HUES64 (cell line): ENCODE measurements at regions not wholly inside any gene's neighbourhood (a gene's known extent, or its start where the extent isn't known, plus 50 kb on each side); places are given as distances from the start of the nearest gene placed in this dataset.

Experiments used
- H3K27ac ChIP-seq: 2 replicates; pipeline ENCODE4 v1.7.0; 2013; ENCODE audit warnings: low read depth, low read length, inconsistent platforms
- H3K27me3 ChIP-seq: 2 replicates; pipeline ENCODE4 v1.6.1; 2013; ENCODE audit warnings: mild to moderate bottlenecking, low read length; ENCODE audit not compliant: insufficient read depth
- H3K36me3 ChIP-seq: 2 replicates; pipeline ENCODE4 v1.6.1; 2013; ENCODE audit warnings: mild to moderate bottlenecking, low read length; ENCODE audit not compliant: insufficient read depth
- H3K4me1 ChIP-seq: 2 replicates; pipeline ENCODE4 v1.6.1; 2013; ENCODE audit warnings: mild to moderate bottlenecking, low read length, moderate library complexity; ENCODE audit not compliant: insufficient read depth
- H3K4me3 ChIP-seq: 2 replicates; pipeline ENCODE4 v1.5.1; 2013; ENCODE audit warnings: mild to moderate bottlenecking, low read length, moderate library complexity
- H3K9ac ChIP-seq: 2 replicates; pipeline ENCODE4 v1.6.1; 2013; ENCODE audit warnings: mild to moderate bottlenecking, low read depth, low read length
- H3K9me3 ChIP-seq: 2 replicates; pipeline ENCODE4 v1.6.1; 2013; ENCODE audit warnings: low read depth, low read length; ENCODE audit not compliant: insufficient read depth
- WGBS: fragments of 150-250, 120-280 bp; methylation state at CpG from one replicate; pipeline ENCODE4 v1.1.7; 2013; ENCODE audit warnings: missing lambda C conversion rate; 5-methylcytosine and 5-hydroxymethylcytosine counted together

DNA sequence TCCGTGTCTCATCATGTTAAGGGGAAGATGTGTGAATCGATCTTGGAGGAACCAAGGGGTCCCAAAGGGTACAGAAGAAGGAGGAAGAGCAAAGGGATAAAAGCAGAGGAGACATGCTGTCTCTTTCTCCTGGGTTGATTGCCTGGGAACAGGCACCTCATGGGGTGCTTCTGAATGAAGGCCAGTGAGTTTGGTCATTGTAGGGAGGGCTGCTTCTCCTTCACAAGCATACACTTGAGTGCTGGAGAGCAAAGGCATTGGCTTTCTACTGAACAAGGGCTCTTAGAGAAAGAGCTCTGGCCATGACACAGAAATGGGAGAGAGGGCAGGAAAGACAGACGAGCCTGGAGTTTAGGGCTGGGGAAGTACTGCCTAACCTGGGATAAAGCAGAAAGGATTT is 146.7 kb upstream of the NPY start:
- no peaks in the 10 kb centered on the region for H3K36me3 ChIP-seq
- no peaks in the 10 kb centered on the region for H3K9me3 ChIP-seq
- H3K4me1 ChIP-seq = no peaks in the 10 kb centered on the region
- H3K9ac ChIP-seq = no peak overlapping the region
- no peak overlapping the region for H3K4me3 ChIP-seq
- WGBS = 92% methylated on average over 3 of the region's 3 CpGs
- no peaks in the 10 kb centered on the region for H3K27me3 ChIP-seq
- H3K27ac ChIP-seq = no peak overlapping the region

DNA sequence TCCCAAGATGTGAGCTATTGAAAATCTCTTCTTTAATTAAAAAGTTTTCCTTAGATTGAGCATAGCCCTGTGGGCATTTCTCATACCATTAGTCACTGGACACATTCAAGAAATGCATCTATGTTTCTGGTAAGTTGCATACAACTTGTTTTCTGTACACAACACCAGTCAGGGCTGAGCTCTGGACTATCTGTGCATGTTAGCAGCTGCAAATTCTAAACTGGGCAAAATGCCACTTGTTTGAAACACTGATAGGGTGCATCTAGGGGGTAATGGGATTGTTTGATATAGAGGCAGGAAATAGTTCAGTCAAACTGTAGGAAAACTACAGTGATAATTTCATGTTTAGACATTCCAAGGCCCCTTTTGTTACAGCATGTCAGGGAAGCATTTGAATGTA is 145.6 kb upstream of the NPY start:
- H3K27me3 ChIP-seq = no peaks in the 10 kb centered on the region
- no peaks in the 10 kb centered on the region for H3K9me3 ChIP-seq
- H3K27ac ChIP-seq = no peak overlapping the region
- no peaks in the 10 kb centered on the region for H3K36me3 ChIP-seq
- no peaks in the 10 kb centered on the region for H3K4me1 ChIP-seq
- no peak overlapping the region for H3K4me3 ChIP-seq
- H3K9ac ChIP-seq = no peak overlapping the region

GRCh38 chr7:24140001-24140400 is 144.0 kb upstream of the NPY start:
- Histone ChIP-seq H3K27me3 (no peaks in the 10 kb centered on the region), H3K27ac (no peak overlapping the region), H3K9me3 (no peaks in the 10 kb centered on the region), H3K4me3 (no peak overlapping the region), H3K36me3 (no peaks in the 10 kb centered on the region), H3K9ac (no peak overlapping the region), H3K4me1 (no peaks in the 10 kb centered on the region)
- WGBS = 89% methylated on average over 4 of the region's 4 CpGs

- Histone ChIP-seq H3K4me3 (no peak overlapping the region), H3K27me3 (no peaks in the 10 kb centered on the region), H3K27ac (no peak overlapping the region), H3K9me3 (no peaks in the 10 kb centered on the region), H3K9ac (no peak overlapping the region), H3K4me1 (no peaks in the 10 kb centered on the region), H3K36me3 (no peaks in the 10 kb centered on the region)
- 90% methylated on average over 15 of the region's 15 CpGs for WGBS
Observed at GRCh38 chr7:24141874-24142509, 142.0 kb upstream of the NPY start.

GRCh38 chr7:24143547-24143946 is 140.4 kb upstream of the NPY start:
- no peak overlapping the region for H3K9ac ChIP-seq
- H3K4me1 ChIP-seq = no peaks in the 10 kb centered on the region
- H3K9me3 ChIP-seq = no peaks in the 10 kb centered on the region
- WGBS = 89% methylated on average over 4 of the region's 4 CpGs
- H3K36me3 ChIP-seq = no peaks in the 10 kb centered on the region
- H3K27me3 ChIP-seq = no peaks in the 10 kb centered on the region
- no peak overlapping the region for H3K4me3 ChIP-seq
- H3K27ac ChIP-seq = no peak overlapping the region

DNA sequence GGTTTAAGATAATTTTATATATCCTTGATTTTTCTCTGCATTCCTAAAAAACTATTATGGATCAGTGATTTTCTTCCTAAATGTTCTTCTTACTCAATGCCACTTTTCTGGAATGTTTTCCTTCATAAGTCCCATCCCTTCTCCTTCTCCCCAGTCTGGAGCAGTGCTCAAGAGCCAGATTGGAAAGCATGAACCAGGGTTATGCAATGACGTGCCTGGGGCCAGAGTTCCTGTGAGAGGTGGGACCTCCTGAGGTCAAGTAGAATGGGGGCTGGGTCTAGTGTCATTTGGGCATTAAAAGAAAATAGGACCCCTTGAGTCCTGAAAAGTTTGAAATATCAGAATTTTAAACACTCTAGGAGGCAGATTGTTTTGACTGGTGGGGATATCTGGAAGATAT is 132.0 kb upstream of the NPY start:
- no peak overlapping the region for H3K4me3 ChIP-seq
- no peaks in the 10 kb centered on the region for H3K27me3 ChIP-seq
- no peaks in the 10 kb centered on the region for H3K4me1 ChIP-seq
- 85% methylated on average over 1 of the region's 1 CpG for WGBS
- H3K36me3 ChIP-seq = no peaks in the 10 kb centered on the region
- H3K9me3 ChIP-seq = peaks cover 14% of the 10 kb centered on the region
- no peak overlapping the region for H3K9ac ChIP-seq
- H3K27ac ChIP-seq = no peak overlapping the region

DNA sequence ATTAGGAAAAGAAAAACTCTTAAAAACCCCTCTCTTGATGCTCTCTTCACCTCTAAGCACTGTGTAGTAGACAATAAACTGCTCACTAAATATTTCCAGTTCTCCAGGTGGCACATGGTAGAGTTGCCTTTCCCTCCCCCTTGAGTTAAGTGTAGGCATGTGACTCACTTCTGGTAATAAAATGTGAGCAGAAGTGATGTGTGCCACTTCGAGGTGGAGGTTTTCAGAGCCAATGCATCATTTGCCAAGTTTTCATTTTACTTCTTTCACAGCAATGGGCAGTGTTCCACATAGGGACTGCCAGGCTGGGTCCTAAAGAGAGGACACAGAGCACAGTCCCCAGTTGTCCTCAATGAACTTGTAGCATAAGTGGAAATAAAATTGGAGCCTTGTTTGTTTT is 131.6 kb upstream of the NPY start:
- 82% methylated on average over 1 of the region's 1 CpG for WGBS
- Histone ChIP-seq H3K27me3 (no peaks in the 10 kb centered on the region), H3K9me3 (peaks cover 14% of the 10 kb centered on the region), H3K36me3 (no peaks in the 10 kb centered on the region), H3K4me3 (no peak overlapping the region), H3K4me1 (no peaks in the 10 kb centered on the region), H3K9ac (no peak overlapping the region), H3K27ac (no peak overlapping the region)

DNA sequence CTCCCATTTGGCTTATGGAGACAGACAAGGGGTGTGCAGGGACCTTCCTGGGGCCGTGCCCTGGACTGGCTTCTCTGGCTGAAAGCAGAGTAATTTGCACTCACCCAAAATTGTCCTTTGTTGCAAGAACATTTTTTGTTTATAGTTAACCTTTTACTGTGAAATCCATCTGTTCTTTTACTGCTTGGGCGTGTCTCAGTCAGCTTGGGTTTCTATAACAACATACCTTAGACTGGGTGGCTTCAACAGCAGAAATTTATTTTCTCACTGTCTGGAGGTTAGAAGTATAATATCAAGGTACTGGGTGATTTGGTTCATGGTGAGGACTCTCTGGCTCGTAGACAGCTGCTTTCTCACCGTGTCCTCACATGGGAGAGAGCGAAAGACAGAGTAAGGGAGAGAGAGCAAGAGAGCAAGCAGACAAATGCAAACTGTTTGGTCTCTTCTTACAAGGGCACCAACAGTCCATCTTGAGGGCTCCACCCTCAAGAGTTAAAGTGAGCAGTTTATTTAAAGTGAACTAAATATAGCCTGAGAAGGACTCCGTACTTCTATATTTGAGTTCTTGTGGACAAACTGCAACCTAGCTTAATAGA is 131.0 kb upstream of the NPY start:
- Histone ChIP-seq H3K27ac (no peak overlapping the region), H3K27me3 (no peaks in the 10 kb centered on the region), H3K9me3 (peaks cover 14% of the 10 kb centered on the region), H3K4me3 (no peak overlapping the region), H3K36me3 (no peaks in the 10 kb centered on the region), H3K4me1 (no peaks in the 10 kb centered on the region), H3K9ac (no peak overlapping the region)
- WGBS = 86% methylated on average over 6 of the region's 6 CpGs

DNA sequence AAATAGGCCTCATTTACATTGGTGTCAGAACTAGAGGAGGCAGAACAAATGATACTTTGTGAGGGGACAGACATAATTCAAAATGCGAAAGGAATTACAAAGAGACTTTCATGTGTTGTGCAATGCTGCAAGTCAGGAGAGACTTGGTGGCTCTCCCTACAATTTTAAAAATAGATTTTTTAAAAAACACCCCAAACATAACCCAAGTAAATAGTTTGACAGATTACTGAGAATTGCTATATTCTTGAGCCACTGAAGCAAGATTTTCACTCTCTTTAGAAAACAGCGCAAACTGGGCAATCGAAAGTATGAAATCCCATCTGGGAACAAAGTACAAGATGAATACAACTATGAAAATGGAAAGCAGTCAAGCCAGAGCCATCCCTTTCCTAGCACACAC is 126.3 kb upstream of the NPY start:
- no peak overlapping the region for H3K27ac ChIP-seq
- no peaks in the 10 kb centered on the region for H3K27me3 ChIP-seq
- no peak overlapping the region for H3K4me3 ChIP-seq
- H3K4me1 ChIP-seq = no peaks in the 10 kb centered on the region
- WGBS = 96% methylated on average over 3 of the region's 3 CpGs
- H3K36me3 ChIP-seq = no peaks in the 10 kb centered on the region
- no peak overlapping the region for H3K9ac ChIP-seq
- no peaks in the 10 kb centered on the region for H3K9me3 ChIP-seq

- H3K9ac ChIP-seq = no peak overlapping the region
Observed at GRCh38 chr7:24158975-24159374, 125.0 kb upstream of the NPY start.

GRCh38 chr7:24164401-24164800 is 119.6 kb upstream of the NPY start:
- Histone ChIP-seq H3K9me3 (peaks cover 30% of the 10 kb centered on the region), H3K9ac (no peak overlapping the region), H3K27me3 (no peaks in the 10 kb centered on the region), H3K27ac (no peak overlapping the region), H3K4me1 (no peaks in the 10 kb centered on the region), H3K4me3 (no peak overlapping the region), H3K36me3 (no peaks in the 10 kb centered on the region)
- 98% methylated on average over 4 of the region's 4 CpGs for WGBS

More at GRCh38 chr7:24158975-24159374, 125.0 kb upstream of the NPY start:
- H3K4me1 ChIP-seq = no peaks in the 10 kb centered on the region
- H3K4me3 ChIP-seq = no peak overlapping the region
- WGBS = 90% methylated on average over 6 of the region's 6 CpGs
- no peaks in the 10 kb centered on the region for H3K36me3 ChIP-seq
- H3K27me3 ChIP-seq = no peaks in the 10 kb centered on the region
- no peak overlapping the region for H3K27ac ChIP-seq
- peaks cover 9% of the 10 kb centered on the region for H3K9me3 ChIP-seq
